HFFc6 (cell line): ENCODE measurements at regions not wholly inside any gene's neighbourhood (a gene's known extent, or its start where the extent isn't known, plus 50 kb on each side); places are given as distances from the start of the nearest gene placed in this dataset.
"Not testable (repeated sequence)": the region's sequence is repeated elsewhere in the genome, so short reads cannot be mapped to it uniquely, and the experiment has no call there.

Experiments used
- DNase-seq: peaks from one replicate; pipeline ENCODE4 v3.0.0-alpha.2; 2018
- H3K27ac Mint-ChIP-seq: 2 replicates; pipeline ENCODE4 v1.8.0; 2020; ENCODE audit warnings: mild to moderate bottlenecking, mixed read lengths
- H3K27me3 Mint-ChIP-seq: 2 replicates; pipeline ENCODE4 v1.8.0; 2021; ENCODE audit warnings: mild to moderate bottlenecking, moderate library complexity, mixed read lengths; ENCODE audit not compliant: insufficient read depth
- H3K36me3 Mint-ChIP-seq: 2 replicates; pipeline ENCODE4 v1.8.0; 2021; ENCODE audit warnings: low read depth, mixed read lengths
- H3K4me1 Mint-ChIP-seq: 2 replicates; pipeline ENCODE4 v1.8.0; 2020; ENCODE audit warnings: low read depth, mixed read lengths
- H3K4me3 Mint-ChIP-seq: 2 replicates; pipeline ENCODE4 v1.8.0; 2020; ENCODE audit warnings: mild to moderate bottlenecking, moderate library complexity, mixed read lengths
- H3K9me3 Mint-ChIP-seq: 2 replicates; pipeline ENCODE4 v1.8.0; 2020; ENCODE audit warnings: mild to moderate bottlenecking, mixed read lengths
- CTCF ChIP-seq: fragments of 200-600 bp; sonication (generic); IDR thresholded peaks from 2 replicates; pipeline ENCODE4 v1.5.0; 2021; ENCODE audit warnings: antibody characterized with exemption, mild to moderate bottlenecking

- TF ChIP-seq CTCF = no peak
- no peaks in the 10 kb centered on the region for H3K36me3 Mint-ChIP-seq
- no peaks in the 10 kb centered on the region for H3K27me3 Mint-ChIP-seq
- DNase-seq = no peak
- H3K4me3 Mint-ChIP-seq = no peak overlapping the region
- H3K4me1 Mint-ChIP-seq = no peaks in the 10 kb centered on the region
- H3K9me3 Mint-ChIP-seq = peaks cover 30% of the 10 kb centered on the region
- H3K27ac Mint-ChIP-seq = no peak overlapping the region
Observed at GRCh38 chr9:119688547-119688946, 319.3 kb upstream of the BRINP1 start.

GRCh38 chr9:119677811-119678505, 308.7 kb upstream of the BRINP1 start:
- H3K4me1 Mint-ChIP-seq = no peaks in the 10 kb centered on the region
- H3K27me3 Mint-ChIP-seq = no peaks in the 10 kb centered on the region
- H3K4me3 Mint-ChIP-seq = no peak overlapping the region
- TF ChIP-seq CTCF = no peak
- no peaks in the 10 kb centered on the region; the same call in 1 of the 2 replicates for H3K36me3 Mint-ChIP-seq
- peaks cover 59% of the 10 kb centered on the region for H3K9me3 Mint-ChIP-seq
- DNase-seq = no peak
- H3K27ac Mint-ChIP-seq = no peak overlapping the region

GRCh38 chr9:119675951-119676350, 306.7 kb upstream of the BRINP1 start:
- Mint-ChIP-seq H3K27ac (no peak overlapping the region), H3K9me3 (peaks cover 52% of the 10 kb centered on the region), H3K4me3 (no peak overlapping the region), H3K36me3 (no peaks in the 10 kb centered on the region; the same call in 1 of the 2 replicates), H3K27me3 (no peaks in the 10 kb centered on the region), H3K4me1 (no peaks in the 10 kb centered on the region)
- no peak for DNase-seq
- no peak for TF ChIP-seq CTCF

- not testable (repeated sequence) for H3K4me1 Mint-ChIP-seq, H3K36me3 Mint-ChIP-seq, H3K27ac Mint-ChIP-seq, H3K4me3 Mint-ChIP-seq, H3K27me3 Mint-ChIP-seq, DNase-seq
- peaks cover 44% of the 10 kb centered on the region for H3K9me3 Mint-ChIP-seq
Observed at GRCh38 chr9:119672763-119673162, 303.5 kb upstream of the BRINP1 start.

GRCh38 chr9:119667916-119668315, 298.7 kb upstream of the BRINP1 start:
- no peak overlapping the region for H3K27ac Mint-ChIP-seq
- no peak for TF ChIP-seq CTCF
- no peaks in the 10 kb centered on the region for H3K4me1 Mint-ChIP-seq
- H3K27me3 Mint-ChIP-seq = no peaks in the 10 kb centered on the region
- no peak for DNase-seq
- H3K36me3 Mint-ChIP-seq = no peaks in the 10 kb centered on the region
- peaks cover 45% of the 10 kb centered on the region for H3K9me3 Mint-ChIP-seq
- no peak overlapping the region for H3K4me3 Mint-ChIP-seq

GRCh38 chr9:119667163-119667562, 297.9 kb upstream of the BRINP1 start:
- DNase-seq = no peak
- Mint-ChIP-seq H3K27me3 (no peaks in the 10 kb centered on the region), H3K27ac (no peak overlapping the region), H3K9me3 (peaks cover 45% of the 10 kb centered on the region), H3K36me3 (no peaks in the 10 kb centered on the region), H3K4me1 (no peaks in the 10 kb centered on the region), H3K4me3 (no peak overlapping the region)
- TF ChIP-seq CTCF = no peak
